HG03159 (cell line): ENCODE measurements at regions not wholly inside any gene's neighbourhood (a gene's known extent, or its start where the extent isn't known, plus 50 kb on each side); places are given as distances from the start of the nearest gene placed in this dataset.

Experiments
- ATAC-seq: cut with Tn5 transposase; IDR thresholded peaks from one replicate; pipeline ENCODE4 v1.9.1; 2021; ENCODE audit warnings: mild to moderate bottlenecking, moderate library complexity; ENCODE audit not compliant: unreplicated experiment

- ATAC-seq = no peak
These were observed 90.7 kb upstream of the IL12B start for GRCh38 chr5:159420940-159421339.

DNA sequence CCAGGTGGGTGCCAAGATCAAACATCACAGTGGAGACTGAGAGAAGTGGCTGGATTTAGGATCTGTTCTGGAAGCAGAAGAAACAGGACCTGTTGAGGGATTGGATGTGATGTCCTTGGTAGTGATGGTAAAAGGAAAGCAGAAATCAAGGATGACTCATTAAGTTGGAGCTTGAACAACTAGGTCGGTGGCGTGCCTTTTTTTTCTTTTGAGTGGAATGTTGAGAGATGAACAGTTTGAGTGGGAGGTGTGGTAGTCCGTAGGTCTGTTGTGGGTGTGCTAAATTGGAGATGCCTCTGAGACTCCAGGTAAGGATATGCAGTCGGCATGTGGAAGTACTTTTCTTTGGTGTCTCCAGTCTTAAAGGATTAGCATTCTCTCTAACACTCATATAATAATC, 92.1 kb upstream of the IL12B start:
- no peak for ATAC-seq

GRCh38 chr5:159422910-159423309, 92.6 kb upstream of the IL12B start:
- ATAC-seq = no peak

GRCh38 chr5:159424123-159424522, 93.8 kb upstream of the IL12B start:
- ATAC-seq = no peak

GRCh38 chr5:159426694-159427093, 96.4 kb upstream of the IL12B start:
- no peak for ATAC-seq

GRCh38 chr5:159427180-159428012, 97.1 kb upstream of the IL12B start:
- ATAC-seq = peak; percentile 77

DNA sequence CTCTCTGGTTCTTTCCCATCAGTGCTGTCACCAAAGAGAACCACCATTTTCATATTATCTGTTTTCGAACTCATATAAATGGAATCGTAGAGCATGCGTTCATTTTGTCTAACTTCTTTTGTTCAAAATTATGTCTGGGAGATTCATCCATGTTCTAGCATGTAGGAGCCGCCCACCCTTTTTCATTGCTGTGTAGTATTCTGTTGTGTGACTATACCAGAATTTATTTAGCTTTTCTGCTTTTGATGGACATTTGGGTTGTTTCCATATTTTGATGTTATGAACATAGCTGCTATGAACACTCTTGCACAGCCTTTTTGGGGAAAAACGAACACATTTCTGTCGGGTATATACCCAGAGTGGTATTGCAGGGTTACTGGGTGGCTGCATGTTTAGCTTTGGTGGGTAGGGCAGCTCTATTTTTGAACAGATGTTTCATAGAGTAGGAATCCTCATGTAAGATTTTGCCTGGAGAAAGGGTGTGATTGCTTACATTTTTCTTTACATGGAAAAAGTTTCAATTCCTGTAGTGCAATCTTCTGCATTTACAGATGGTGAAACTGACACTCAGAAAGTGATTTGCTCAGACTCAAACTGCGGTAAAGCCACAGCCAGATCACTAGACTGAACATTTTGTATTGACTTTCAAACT, 100.2 kb upstream of the IL12B start:
- ATAC-seq = no peak

DNA sequence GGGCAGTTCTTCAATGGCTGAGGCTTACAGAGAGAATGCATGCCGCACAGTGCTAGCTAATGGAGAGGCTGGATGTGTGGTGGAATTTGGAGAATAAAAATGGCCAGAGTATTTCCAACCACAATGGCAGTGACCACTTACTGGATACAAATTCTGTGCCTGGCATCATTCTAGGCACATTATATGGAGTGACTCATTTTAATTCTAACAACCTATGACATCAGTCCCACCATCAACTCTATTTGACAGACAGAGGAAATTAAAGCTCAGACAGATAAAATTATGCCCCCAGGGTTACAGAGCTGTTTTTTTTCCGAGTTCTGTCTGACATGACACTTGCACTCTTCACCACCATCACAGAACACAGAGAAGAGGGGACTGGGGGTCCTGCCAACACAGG, 105.6 kb upstream of the IL12B start:
- ATAC-seq = no peak

- ATAC-seq = no peak
These were observed 107.8 kb upstream of the IL12B start for GRCh38 chr5:159438092-159438491.

DNA sequence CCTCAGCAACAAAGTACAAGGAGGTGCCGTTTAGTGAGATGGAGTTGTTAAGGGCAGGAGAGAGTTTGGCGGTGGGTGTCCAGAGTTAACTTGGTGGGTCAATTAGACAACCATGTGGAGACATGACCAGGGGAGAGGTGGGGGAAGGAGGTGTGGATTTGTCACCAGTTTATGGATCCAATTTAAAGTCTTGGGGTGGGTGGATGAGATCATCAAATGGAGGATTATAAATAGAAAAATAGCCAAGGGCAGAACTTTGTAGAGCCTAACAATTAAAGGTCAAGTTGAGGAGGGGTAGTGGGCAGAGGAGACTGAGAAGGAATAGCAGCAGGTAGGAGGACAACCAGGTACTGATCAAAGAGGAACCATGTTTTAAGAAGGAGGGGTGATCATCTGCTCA, 108.7 kb upstream of the IL12B start:
- ATAC-seq = no peak

DNA sequence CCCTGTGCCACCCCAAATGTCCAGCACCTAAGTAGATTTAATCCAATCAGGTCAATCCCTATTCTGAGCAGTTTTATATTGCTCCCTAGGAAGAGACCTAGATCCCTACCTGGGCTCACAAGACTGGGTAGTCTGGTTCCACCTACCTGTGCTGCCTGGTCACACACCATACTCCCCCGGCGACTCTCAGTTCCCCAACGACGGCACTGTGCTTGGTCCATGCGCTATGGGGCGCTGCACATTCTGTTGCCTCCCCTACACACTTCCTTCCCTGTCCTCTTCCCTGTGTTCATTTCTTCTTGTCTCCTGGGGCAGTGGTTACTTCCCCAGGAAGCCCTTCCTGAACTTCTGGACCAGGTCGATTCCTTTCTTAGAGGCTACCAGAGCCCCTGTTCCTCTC, 109.9 kb upstream of the IL12B start:
- ATAC-seq = no peak

- no peak for ATAC-seq
These were observed 110.7 kb upstream of the IL12B start for GRCh38 chr5:159440968-159441367.

- no peak for ATAC-seq
These were observed 111.2 kb upstream of the IL12B start for GRCh38 chr5:159441441-159441840.

DNA sequence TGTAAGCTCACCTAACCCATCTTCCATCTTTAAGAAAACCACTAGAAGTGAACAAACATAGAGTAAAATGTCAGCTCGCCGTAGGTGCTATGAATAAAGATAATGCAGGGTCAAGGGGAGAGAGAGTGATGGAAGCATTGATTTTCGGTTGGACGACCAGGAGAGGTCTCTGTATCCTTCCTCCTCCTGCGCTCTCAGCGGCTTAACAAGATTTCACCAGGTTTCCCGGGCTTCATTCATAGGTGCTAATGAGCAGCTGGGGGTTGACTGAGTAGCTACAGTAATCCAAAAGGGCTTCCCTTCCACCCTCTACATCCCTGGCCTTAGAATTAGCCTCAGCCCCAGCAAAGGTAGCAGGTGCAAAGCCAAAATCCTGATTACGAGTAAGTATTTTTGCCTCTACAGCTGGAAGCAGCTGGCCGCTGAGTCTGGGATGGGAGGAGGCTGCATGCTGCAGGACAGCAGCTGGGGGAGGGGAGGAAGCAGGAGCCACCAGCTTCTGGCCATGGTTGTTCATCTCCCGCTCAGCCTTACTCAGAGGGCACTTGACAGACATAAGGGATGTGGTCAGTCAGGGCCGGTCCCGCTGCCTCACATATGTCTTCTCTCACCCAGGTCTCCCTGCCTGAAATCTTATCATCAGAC, 112.0 kb upstream of the IL12B start:
- no peak for ATAC-seq

- no peak for ATAC-seq
These were observed 114.3 kb upstream of the IL12B start for GRCh38 chr5:159444441-159445082.

DNA sequence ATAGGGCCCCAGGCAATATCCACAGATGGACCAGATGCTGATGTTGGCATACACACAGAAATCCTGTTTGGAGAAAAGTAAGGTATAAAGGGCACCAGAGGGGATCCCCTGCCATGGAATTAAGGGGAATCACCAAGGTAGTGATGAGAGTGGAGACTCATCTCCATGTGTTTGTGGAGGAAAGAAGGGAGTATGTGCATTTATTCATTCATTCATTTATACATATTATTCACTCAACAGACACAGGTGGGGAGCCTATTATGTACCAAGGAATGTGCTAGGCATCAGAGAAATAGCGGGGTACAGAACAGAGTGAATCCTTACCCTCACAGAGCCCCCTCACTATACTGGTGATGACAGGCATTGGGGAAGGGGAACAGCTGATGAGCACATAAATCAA, 116.8 kb upstream of the IL12B start:
- no peak for ATAC-seq

DNA sequence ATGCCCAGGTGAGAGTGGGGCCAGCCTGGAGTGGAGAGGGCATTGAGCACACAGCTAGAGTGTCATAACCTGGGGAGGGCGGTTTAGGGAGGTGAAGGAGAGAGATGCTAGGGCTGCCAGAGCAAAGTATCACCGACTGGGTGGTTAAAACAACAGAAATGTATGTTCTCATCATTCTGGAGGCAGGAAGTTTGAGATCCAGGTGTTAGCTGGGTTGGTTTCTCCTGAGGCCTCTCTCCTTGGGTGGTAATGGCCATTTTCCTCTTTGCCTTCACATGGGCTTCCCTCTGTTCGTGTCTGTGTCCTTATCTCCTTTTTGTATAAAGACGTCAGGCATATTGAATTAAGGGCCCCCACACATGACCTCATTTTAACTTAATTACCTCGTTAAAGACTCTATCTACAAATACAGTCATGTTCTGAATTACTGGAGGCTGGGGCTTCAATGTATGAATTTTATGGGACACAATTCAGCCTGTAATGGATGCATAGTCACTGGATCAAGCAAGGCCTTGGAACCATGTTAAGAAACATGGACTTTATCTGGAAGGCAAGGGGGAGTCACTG, 118.6 kb upstream of the IL12B start:
- ATAC-seq = no peak

DNA sequence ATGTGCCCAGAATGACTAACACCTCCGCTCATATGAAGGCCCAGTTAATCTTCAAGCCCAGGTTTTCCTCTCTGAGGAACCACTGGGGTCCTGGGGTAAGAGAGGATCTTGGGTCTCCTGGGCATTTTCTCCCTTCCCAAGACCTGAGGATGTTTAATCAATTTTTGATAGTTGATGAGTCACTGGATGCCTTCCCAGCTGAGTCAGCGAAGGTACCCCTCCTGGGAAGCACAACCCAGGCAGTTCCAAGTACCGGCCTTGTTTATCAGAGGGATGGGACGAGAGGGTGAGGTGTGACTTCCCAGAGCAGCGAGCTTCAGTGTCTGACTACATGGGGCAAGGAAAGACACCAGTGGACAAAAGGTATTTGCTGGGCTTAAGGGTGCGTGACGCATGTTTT, 119.6 kb upstream of the IL12B start:
- no peak for ATAC-seq

DNA sequence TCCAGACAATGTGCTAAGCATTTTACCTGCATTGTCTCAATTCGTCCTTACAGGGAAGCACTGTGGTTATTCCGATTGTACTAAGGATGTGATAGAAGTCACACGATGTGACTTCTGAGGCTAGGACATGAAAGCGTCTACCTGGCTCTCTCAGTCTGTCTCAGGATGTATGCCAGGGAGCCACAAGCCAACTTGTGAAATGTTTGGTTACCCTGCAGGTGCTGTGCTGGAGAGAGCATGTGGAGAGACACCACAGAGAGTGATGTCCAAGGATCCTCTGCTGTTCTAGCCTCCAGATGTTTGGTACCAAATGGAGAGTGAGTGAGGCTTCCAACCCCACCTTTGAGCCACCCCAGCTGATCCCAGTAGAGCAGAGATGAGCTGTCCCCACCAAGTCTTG, 120.1 kb upstream of the IL12B start:
- no peak for ATAC-seq

- no peak for ATAC-seq
These were observed 121.1 kb upstream of the IL12B start for GRCh38 chr5:159451197-159452052.
